ENCODE measurements at regions not wholly inside any gene's neighbourhood (a gene's known extent, or its start where the extent isn't known, plus 50 kb on each side); places are given as distances from the start of the nearest gene placed in this dataset.

- H3K27ac Mint-ChIP-seq = no peak overlapping the region
- no peak for TF ChIP-seq CTCF (IDR thresholded peaks at IDR 0.05)
- H3K36me3 Mint-ChIP-seq (ENCODE audit: low read depth) = peaks cover 27% of the 10 kb centered on the region
- ATAC-seq (ENCODE audit: low read depth) (no peak), DNase-seq (no peak)
- peaks cover 11% of the 10 kb centered on the region for H3K9me3 Mint-ChIP-seq
- H3K4me3 Mint-ChIP-seq = no peak overlapping the region
- no peaks in the 10 kb centered on the region for H3K4me1 Mint-ChIP-seq
- intact Hi-C loops (cut with micrococcal nuclease) = no loop called here
- ChIA-PET CTCF (no interaction called here), POLR2A (no interaction called here)
- no peaks in the 10 kb centered on the region for H3K27me3 Mint-ChIP-seq
Observed at GRCh38 chrY:13844411-13844810, 140.7 kb downstream of the TMSB4Y start.

- no peak for ATAC-seq (ENCODE audit: low read depth)
- no peak for DNase-seq
- intact Hi-C loops (cut with micrococcal nuclease) = no loop called here
- ChIA-PET CTCF (no interaction called here), POLR2A (no interaction called here)
- Mint-ChIP-seq H3K27ac (no peak overlapping the region), H3K36me3 (ENCODE audit: low read depth) (peaks cover 24% of the 10 kb centered on the region), H3K4me3 (no peak overlapping the region), H3K9me3 (peaks cover 11% of the 10 kb centered on the region), H3K4me1 (no peaks in the 10 kb centered on the region), H3K27me3 (no peaks in the 10 kb centered on the region)
- TF ChIP-seq CTCF (IDR thresholded peaks at IDR 0.05) = no peak
Observed at GRCh38 chrY:13845276-13845675, 141.0 kb downstream of the VCY start.

GRCh38 chrY:13869611-13870010 is 116.7 kb downstream of the VCY start:
- no peak for ATAC-seq (ENCODE audit: low read depth)
- Mint-ChIP-seq H3K9me3 (no peaks in the 10 kb centered on the region), H3K4me3 (no peak overlapping the region), H3K27me3 (no peaks in the 10 kb centered on the region), H3K27ac (no peak overlapping the region), H3K4me1 (no peaks in the 10 kb centered on the region), H3K36me3 (ENCODE audit: low read depth) (peaks cover 8% of the 10 kb centered on the region)
- no peak for TF ChIP-seq CTCF (IDR thresholded peaks at IDR 0.05)
- ChIA-PET POLR2A (no interaction called here), CTCF (no interaction called here)
- intact Hi-C loops (cut with micrococcal nuclease) = no loop called here
- DNase-seq = no peak

GRCh38 chrY:13871426-13871825 is 114.8 kb downstream of the VCY start:
- H3K27ac Mint-ChIP-seq = no peak overlapping the region
- H3K4me3 Mint-ChIP-seq = no peak overlapping the region
- intact Hi-C loops (cut with micrococcal nuclease) = no loop called here
- peaks cover 3% of the 10 kb centered on the region for H3K9me3 Mint-ChIP-seq
- ChIA-PET CTCF (no interaction called here), POLR2A (no interaction called here)
- no peak for TF ChIP-seq CTCF (IDR thresholded peaks at IDR 0.05)
- no peaks in the 10 kb centered on the region for H3K27me3 Mint-ChIP-seq
- no peak for ATAC-seq (ENCODE audit: low read depth)
- H3K36me3 Mint-ChIP-seq (ENCODE audit: low read depth) = peaks cover 8% of the 10 kb centered on the region
- H3K4me1 Mint-ChIP-seq = no peaks in the 10 kb centered on the region
- no peak for DNase-seq

GRCh38 chrY:13872696-13873095 is 113.6 kb downstream of the VCY start:
- CTCF ChIA-PET = no interaction called here
- no peak overlapping the region for H3K27ac Mint-ChIP-seq
- peaks cover 4% of the 10 kb centered on the region for H3K9me3 Mint-ChIP-seq

More at GRCh38 chrY:13872696-13873095, 113.6 kb downstream of the VCY start:
- DNase-seq (no peak), ATAC-seq (ENCODE audit: low read depth) (no peak)
- POLR2A ChIA-PET = no interaction called here
- TF ChIP-seq CTCF (IDR thresholded peaks at IDR 0.05) = no peak
- intact Hi-C loops (cut with micrococcal nuclease) = no loop called here
- H3K36me3 Mint-ChIP-seq (ENCODE audit: low read depth) = peaks cover 5% of the 10 kb centered on the region
- no peaks in the 10 kb centered on the region for H3K4me1 Mint-ChIP-seq
- no peaks in the 10 kb centered on the region for H3K27me3 Mint-ChIP-seq
- no peak overlapping the region for H3K4me3 Mint-ChIP-seq

Measured in activated B cell treated with CpG ODN at 0.5 μM for 24 hours (primary cell).